ENCODE measurements at regions not wholly inside any gene's neighbourhood (a gene's known extent, or its start where the extent isn't known, plus 50 kb on each side); places are given as distances from the start of the nearest gene placed in this dataset.

DNA sequence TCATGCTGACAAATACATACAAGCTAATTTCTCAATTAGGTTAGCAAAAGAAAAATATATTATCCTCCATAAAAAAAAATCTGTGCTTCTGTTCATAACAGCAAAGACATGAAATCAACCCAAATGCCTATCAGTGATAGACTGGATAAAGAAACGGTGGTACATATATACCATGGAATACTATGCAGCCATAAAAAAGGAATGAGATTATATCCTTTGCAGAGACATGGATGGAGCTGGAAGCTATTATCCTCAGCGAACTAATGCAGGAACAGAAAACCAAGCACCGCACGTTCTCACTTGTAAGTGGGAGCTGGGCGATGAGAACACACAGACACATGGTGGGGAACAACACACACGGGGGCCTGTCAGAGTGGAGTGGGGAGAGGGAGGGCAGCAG lies 84.0 kb upstream of the PALMD start:
- Histone ChIP-seq H3K27me3 (replicated peaks in 1 of 4; ENCODE audit: control insufficient read depth in 3 of 4, extremely low read depth in 1 of 4, insufficient read depth in 3 of 4, low read length in 3 of 4) (no peaks in the 10 kb centered on the region), H3K56ac (replicated peaks; ENCODE audit: insufficient read length, low read depth, low read length) (no peak overlapping the region), H4K5ac (ENCODE audit: insufficient read length, low read depth, low read length) (no peak overlapping the region), H2BK15ac (ENCODE audit: low read length) (no peak overlapping the region), H3K4me3 (ENCODE audit: extremely low read depth in 1 of 4, insufficient read depth in 2 of 4, low read depth in 3 of 4, low read length in 4 of 4) (no peak overlapping the region), H2BK20ac (ENCODE audit: low read length) (no peak overlapping the region), H3K79me2 (ENCODE audit: control insufficient read depth in 1 of 2, insufficient read depth in 2 of 2, low read length in 2 of 2) (no peaks in the 10 kb centered on the region), H2AK5ac (ENCODE audit: low read depth, low read length) (no peak overlapping the region), H2AFZ (ENCODE audit: low read length) (no peak overlapping the region), H3K36me3 (ENCODE audit: control insufficient read depth in 2 of 4, insufficient read depth in 4 of 4, low read length in 3 of 4) (no peaks in the 10 kb centered on the region), H3K9me3 (ENCODE audit: insufficient read depth in 2 of 2, low read depth in 1 of 2, low read length in 1 of 2) (no peaks in the 10 kb centered on the region), H3K27ac (ENCODE audit: low read depth, low read length) (no peak overlapping the region), H2BK5ac (ENCODE audit: low read depth, low read length) (no peak overlapping the region), H4K91ac (replicated peaks; ENCODE audit: insufficient read length, low read length) (no peak overlapping the region), H4K8ac (ENCODE audit: extremely low read depth, insufficient read depth, low read length) (no peak overlapping the region), H2BK120ac (replicated peaks; ENCODE audit: low read depth, low read length) (no peak overlapping the region), H3K18ac (ENCODE audit: extremely low read depth, low read length) (no peak overlapping the region), H2BK12ac (ENCODE audit: low read depth, low read length) (no peak overlapping the region), H3K9ac (replicated peaks in 1 of 4; ENCODE audit: extremely low read depth in 1 of 4, low read depth in 3 of 4, low read length in 3 of 4) (no peak overlapping the region), H3K4me1 (replicated peaks in 1 of 4; ENCODE audit: control insufficient read depth in 3 of 4, insufficient read depth in 4 of 4, low read length in 3 of 4) (no peaks in the 10 kb centered on the region), H3K79me1 (ENCODE audit: low read depth, low read length) (no peaks in the 10 kb centered on the region), H3K4ac (replicated peaks; ENCODE audit: insufficient read length, low read depth, low read length) (no peak overlapping the region), H3K23me2 (ENCODE audit: low read depth, low read length) (no peaks in the 10 kb centered on the region), H3K14ac (ENCODE audit: insufficient read length) (no peak overlapping the region), H4K20me1 (replicated peaks in 1 of 2; ENCODE audit: control insufficient read depth in 1 of 2, insufficient read depth in 2 of 2, low read length in 2 of 2) (no peaks in the 10 kb centered on the region), H3K23ac (ENCODE audit: insufficient read length) (no peak overlapping the region), H3K4me2 (ENCODE audit: insufficient read depth in 1 of 2, low read depth in 2 of 2, low read length in 2 of 2) (no peak overlapping the region)
- FAIRE-seq (no peak), DNase-seq (ENCODE audit: low read depth in 1 of 2, low spot score in 2 of 2) (no peak)
- POLR2A ChIA-PET (ENCODE audit: partially characterized antibody) = no interaction called here
- CTCF ChIA-PET (ENCODE audit: partially characterized antibody) = interaction anchor here (0.7 kb wide), 1 partner anchor 124 kb away, joined by 3 read pairs; no protein-coding TSS in a partner anchor
- WGBS, 2 experiments (ENCODE audit: extremely low coverage in 1 of 2, insufficient coverage in 1 of 2, insufficient read length in 1 of 2, insufficient replicate concordance in 2 of 2, low coverage in 1 of 2, low lambda C conversion rate in 2 of 2, missing lambda C conversion rate in 1 of 2) = 97% methylated on average over 6 of the region's 6 CpGs; no CpG with 5 or more reads in 1 of the 2 experiments
- TF ChIP-seq SP2 (IDR thresholded peaks at IDR 0.05; ENCODE audit: low read length) (no peak), EGR1 (IDR thresholded peaks at IDR 0.05; ENCODE audit: borderline replicate concordance, low read depth, low read length) (no peak), CEBPB (IDR thresholded peaks at IDR 0.05; ENCODE audit: low read depth, low read length) (no peak), NRF1 (IDR thresholded peaks at IDR 0.05; ENCODE audit: low read depth, low read length) (no peak), POLR2A (IDR thresholded peaks at IDR 0.05; ENCODE audit: control extremely low read depth in 1 of 2, low read depth in 2 of 2, low read length in 2 of 2) (no peak), SIN3A (conservative IDR thresholded peaks at IDR 0.05 in 1 of 2, IDR thresholded peaks at IDR 0.05 in 1 of 2; ENCODE audit: low read depth in 1 of 2, low read length in 2 of 2) (no peak), MAFK (IDR thresholded peaks at IDR 0.05; ENCODE audit: low read depth, low read length) (no peak), SAP30 (IDR thresholded peaks at IDR 0.05; ENCODE audit: insufficient read depth, insufficient replicate concordance, low read length) (no peak), KDM4A (IDR thresholded peaks at IDR 0.05; ENCODE audit: low read depth, low read length, severe bottlenecking) (no peak), RFX5 (IDR thresholded peaks at IDR 0.05; ENCODE audit: borderline replicate concordance, low read depth, low read length) (no peak), TAF7 (optimal IDR thresholded peaks at IDR 0.05; ENCODE audit: borderline replicate concordance, low read depth, low read length) (no peak), SIX5 (IDR thresholded peaks at IDR 0.05; ENCODE audit: low read depth, low read length) (no peak)
- TF ChIP-seq, protein P1, sequence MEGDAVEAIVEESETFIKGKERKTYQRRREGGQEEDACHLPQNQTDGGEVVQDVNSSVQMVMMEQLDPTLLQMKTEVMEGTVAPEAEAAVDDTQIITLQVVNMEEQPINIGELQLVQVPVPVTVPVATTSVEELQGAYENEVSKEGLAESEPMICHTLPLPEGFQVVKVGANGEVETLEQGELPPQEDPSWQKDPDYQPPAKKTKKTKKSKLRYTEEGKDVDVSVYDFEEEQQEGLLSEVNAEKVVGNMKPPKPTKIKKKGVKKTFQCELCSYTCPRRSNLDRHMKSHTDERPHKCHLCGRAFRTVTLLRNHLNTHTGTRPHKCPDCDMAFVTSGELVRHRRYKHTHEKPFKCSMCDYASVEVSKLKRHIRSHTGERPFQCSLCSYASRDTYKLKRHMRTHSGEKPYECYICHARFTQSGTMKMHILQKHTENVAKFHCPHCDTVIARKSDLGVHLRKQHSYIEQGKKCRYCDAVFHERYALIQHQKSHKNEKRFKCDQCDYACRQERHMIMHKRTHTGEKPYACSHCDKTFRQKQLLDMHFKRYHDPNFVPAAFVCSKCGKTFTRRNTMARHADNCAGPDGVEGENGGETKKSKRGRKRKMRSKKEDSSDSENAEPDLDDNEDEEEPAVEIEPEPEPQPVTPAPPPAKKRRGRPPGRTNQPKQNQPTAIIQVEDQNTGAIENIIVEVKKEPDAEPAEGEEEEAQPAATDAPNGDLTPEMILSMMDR (IDR thresholded peaks at IDR 0.05; ENCODE audit: control extremely low read depth in 1 of 3, insufficient read depth in 1 of 3, low read depth in 1 of 3, low read length in 3 of 3) = no peak
